GM19324 (cell line): ENCODE measurements at regions not wholly inside any gene's neighbourhood (a gene's known extent, or its start where the extent isn't known, plus 50 kb on each side); places are given as distances from the start of the nearest gene placed in this dataset.

ENCODE experiments used
- ATAC-seq: cut with Tn5 transposase; IDR thresholded peaks from one replicate; pipeline ENCODE4 v1.9.1; 2021; ENCODE audit warnings: mild to moderate bottlenecking, moderate library complexity; ENCODE audit not compliant: unreplicated experiment, low FRiP score

- no peak for ATAC-seq
Observed at GRCh38 chr7:136079934-136080333, 102.8 kb upstream of the MTPN start.

- ATAC-seq, result no peak
Observed at GRCh38 chr7:136079478-136079892, 102.3 kb upstream of the MTPN start.

GRCh38 chr7:136079066-136079465 is 101.9 kb upstream of the MTPN start:
- no peak for ATAC-seq

- no peak for ATAC-seq
Observed at GRCh38 chr7:136078630-136079029, 101.5 kb upstream of the MTPN start.

GRCh38 chr7:136076954-136077353 is 99.8 kb upstream of the MTPN start:
- no peak for ATAC-seq

GRCh38 chr7:136074843-136075242 is 97.7 kb upstream of the MTPN start:
- ATAC-seq, result no peak

- no peak for ATAC-seq
Observed at GRCh38 chr7:136072447-136072846, 95.3 kb upstream of the MTPN start.

GRCh38 chr7:136070736-136071505 is 93.8 kb upstream of the MTPN start:
- no peak for ATAC-seq

- no peak for ATAC-seq
Observed at GRCh38 chr7:136069840-136070529, 92.8 kb upstream of the MTPN start.

- ATAC-seq, result no peak
Observed at GRCh38 chr7:136067277-136067676, 90.1 kb upstream of the MTPN start.

- ATAC-seq, result no peak
Observed at GRCh38 chr7:136066304-136067143, 89.4 kb upstream of the MTPN start.

GRCh38 chr7:136064627-136065237 is 87.6 kb upstream of the MTPN start:
- ATAC-seq, result no peak

- ATAC-seq, result no peak
Observed at GRCh38 chr7:136064081-136064480, 86.9 kb upstream of the MTPN start.

- ATAC-seq, result no peak
Observed at GRCh38 chr7:136063326-136063666, 86.1 kb upstream of the MTPN start.

- ATAC-seq, result no peak
Observed at GRCh38 chr7:136062625-136063325, 85.6 kb upstream of the MTPN start.

GRCh38 chr7:136061433-136061832 is 84.3 kb upstream of the MTPN start:
- no peak for ATAC-seq

GRCh38 chr7:136058546-136058945 is 81.4 kb upstream of the MTPN start:
- no peak for ATAC-seq

GRCh38 chr7:136057509-136057908 is 80.3 kb upstream of the MTPN start:
- ATAC-seq, result no peak

GRCh38 chr7:136056651-136057231 is 79.6 kb upstream of the MTPN start:
- ATAC-seq, result no peak

- no peak for ATAC-seq
Observed at GRCh38 chr7:136055266-136055665, 78.1 kb upstream of the MTPN start.
